ENCODE measurements at regions not wholly inside any gene's neighbourhood (a gene's known extent, or its start where the extent isn't known, plus 50 kb on each side); places are given as distances from the start of the nearest gene placed in this dataset.

GRCh38 chr5:68884144-68884754 is 209.6 kb upstream of the SLC30A5 start:
- ATAC-seq = no peak
- TF ChIP-seq ISL1 (CRISPR knock-in tag; IDR thresholded peaks at IDR 0.05) = 0 out of 2 replicates have a peak, but pooled peaks have one; percentile 9
- no peak for TF ChIP-seq ESRRG (CRISPR knock-in tag; IDR thresholded peaks at IDR 0.05)

GRCh38 chr5:68884883-68885282 is 208.9 kb upstream of the SLC30A5 start:
- TF ChIP-seq RARB (CRISPR knock-in tag; IDR thresholded peaks at IDR 0.05) (no peak), TCF4 (CRISPR knock-in tag; IDR thresholded peaks at IDR 0.05; ENCODE audit: borderline replicate concordance) (no peak), TOX (CRISPR knock-in tag; IDR thresholded peaks at IDR 0.05; ENCODE audit: borderline replicate concordance) (no peak), ARNTL (CRISPR knock-in tag; IDR thresholded peaks at IDR 0.05; ENCODE audit: borderline replicate concordance, low read depth) (no peak), ZNF8 (CRISPR knock-in tag; IDR thresholded peaks at IDR 0.05) (no peak), ZNF70 (CRISPR knock-in tag; IDR thresholded peaks at IDR 0.05) (no peak), ZNF565 (CRISPR knock-in tag; conservative IDR thresholded peaks at IDR 0.05; ENCODE audit: low read depth) (no peak), ISL1 (CRISPR knock-in tag; IDR thresholded peaks at IDR 0.05) (no peak), ESRRG (CRISPR knock-in tag; IDR thresholded peaks at IDR 0.05) (no peak), OSR1 (CRISPR knock-in tag; IDR thresholded peaks at IDR 0.05) (no peak), CSDC2 (CRISPR knock-in tag; IDR thresholded peaks at IDR 0.05) (no peak), ZFP30 (CRISPR knock-in tag; IDR thresholded peaks at IDR 0.05) (no peak), PPARA (CRISPR knock-in tag; IDR thresholded peaks at IDR 0.05; ENCODE audit: borderline replicate concordance) (no peak), ZFP3 (CRISPR knock-in tag; IDR thresholded peaks at IDR 0.05) (no peak), POU6F1 (CRISPR knock-in tag; IDR thresholded peaks at IDR 0.05; ENCODE audit: borderline replicate concordance, low read depth) (no peak)
- TF ChIP-seq, protein P1, sequence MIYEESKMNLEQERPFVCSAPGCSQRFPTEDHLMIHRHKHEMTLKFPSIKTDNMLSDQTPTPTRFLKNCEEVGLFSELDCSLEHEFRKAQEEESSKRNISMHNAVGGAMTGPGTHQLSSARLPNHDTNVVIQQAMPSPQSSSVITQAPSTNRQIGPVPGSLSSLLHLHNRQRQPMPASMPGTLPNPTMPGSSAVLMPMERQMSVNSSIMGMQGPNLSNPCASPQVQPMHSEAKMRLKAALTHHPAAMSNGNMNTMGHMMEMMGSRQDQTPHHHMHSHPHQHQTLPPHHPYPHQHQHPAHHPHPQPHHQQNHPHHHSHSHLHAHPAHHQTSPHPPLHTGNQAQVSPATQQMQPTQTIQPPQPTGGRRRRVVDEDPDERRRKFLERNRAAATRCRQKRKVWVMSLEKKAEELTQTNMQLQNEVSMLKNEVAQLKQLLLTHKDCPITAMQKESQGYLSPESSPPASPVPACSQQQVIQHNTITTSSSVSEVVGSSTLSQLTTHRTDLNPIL (CRISPR knock-in tag; IDR thresholded peaks at IDR 0.05; ENCODE audit: low read depth) = no peak
- TF ChIP-seq, protein P2, sequence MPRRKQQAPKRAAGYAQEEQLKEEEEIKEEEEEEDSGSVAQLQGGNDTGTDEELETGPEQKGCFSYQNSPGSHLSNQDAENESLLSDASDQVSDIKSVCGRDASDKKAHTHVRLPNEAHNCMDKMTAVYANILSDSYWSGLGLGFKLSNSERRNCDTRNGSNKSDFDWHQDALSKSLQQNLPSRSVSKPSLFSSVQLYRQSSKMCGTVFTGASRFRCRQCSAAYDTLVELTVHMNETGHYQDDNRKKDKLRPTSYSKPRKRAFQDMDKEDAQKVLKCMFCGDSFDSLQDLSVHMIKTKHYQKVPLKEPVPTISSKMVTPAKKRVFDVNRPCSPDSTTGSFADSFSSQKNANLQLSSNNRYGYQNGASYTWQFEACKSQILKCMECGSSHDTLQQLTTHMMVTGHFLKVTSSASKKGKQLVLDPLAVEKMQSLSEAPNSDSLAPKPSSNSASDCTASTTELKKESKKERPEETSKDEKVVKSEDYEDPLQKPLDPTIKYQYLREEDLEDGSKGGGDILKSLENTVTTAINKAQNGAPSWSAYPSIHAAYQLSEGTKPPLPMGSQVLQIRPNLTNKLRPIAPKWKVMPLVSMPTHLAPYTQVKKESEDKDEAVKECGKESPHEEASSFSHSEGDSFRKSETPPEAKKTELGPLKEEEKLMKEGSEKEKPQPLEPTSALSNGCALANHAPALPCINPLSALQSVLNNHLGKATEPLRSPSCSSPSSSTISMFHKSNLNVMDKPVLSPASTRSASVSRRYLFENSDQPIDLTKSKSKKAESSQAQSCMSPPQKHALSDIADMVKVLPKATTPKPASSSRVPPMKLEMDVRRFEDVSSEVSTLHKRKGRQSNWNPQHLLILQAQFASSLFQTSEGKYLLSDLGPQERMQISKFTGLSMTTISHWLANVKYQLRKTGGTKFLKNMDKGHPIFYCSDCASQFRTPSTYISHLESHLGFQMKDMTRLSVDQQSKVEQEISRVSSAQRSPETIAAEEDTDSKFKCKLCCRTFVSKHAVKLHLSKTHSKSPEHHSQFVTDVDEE (CRISPR knock-in tag; IDR thresholded peaks at IDR 0.05) = no peak
- peak; percentile 82 for ATAC-seq

- ATAC-seq = no peak
- TF ChIP-seq RARB (CRISPR knock-in tag; IDR thresholded peaks at IDR 0.05) = no peak
- TF ChIP-seq PATZ1 (CRISPR knock-in tag; IDR thresholded peaks at IDR 0.05; ENCODE audit: borderline replicate concordance) = no peak
- no peak for TF ChIP-seq OSR1 (CRISPR knock-in tag; IDR thresholded peaks at IDR 0.05)
- no peak for TF ChIP-seq TCF4 (CRISPR knock-in tag; IDR thresholded peaks at IDR 0.05; ENCODE audit: borderline replicate concordance)
- TF ChIP-seq ZFP30 (CRISPR knock-in tag; IDR thresholded peaks at IDR 0.05) = no peak
- TF ChIP-seq ZFP3 (CRISPR knock-in tag; IDR thresholded peaks at IDR 0.05) = no peak
- TF ChIP-seq, protein P2 (CRISPR knock-in tag; IDR thresholded peaks at IDR 0.05) = no peak
Measured at GRCh38 chr5:68886814-68887213, 207.0 kb upstream of the SLC30A5 start.

Measured in SK-N-SH treated with all-trans-retinoic acid at 6 μM for 48 hours (cell line).